Muscle layer of colon (tissue), 2 donors: ENCODE measurements at regions not wholly inside any gene's neighbourhood (a gene's known extent, or its start where the extent isn't known, plus 50 kb on each side); places are given as distances from the start of the nearest gene placed in this dataset.

Experiments used
- H3K27ac ChIP-seq: one replicate; pipeline ENCODE4 v1.7.0; 2013; ENCODE audit warnings: low read depth, mild to moderate bottlenecking, low read length, moderate library complexity
- H3K27me3 ChIP-seq, 2 donors: one replicate each; pipeline ENCODE4 v1.7.0; 2013; ENCODE audit warnings: low read length in 2 of 2, mild to moderate bottlenecking in 2 of 2; ENCODE audit not compliant: insufficient read depth in 2 of 2, control insufficient read depth in 1 of 2
- H3K36me3 ChIP-seq: one replicate; pipeline ENCODE4 v1.7.0; 2013; ENCODE audit warnings: mild to moderate bottlenecking, low read length; ENCODE audit not compliant: insufficient read depth
- H3K4me1 ChIP-seq: one replicate; pipeline ENCODE4 v1.7.0; 2013; ENCODE audit warnings: mild to moderate bottlenecking, low read length; ENCODE audit not compliant: insufficient read depth
- H3K4me3 ChIP-seq, 2 donors: one replicate each; pipeline ENCODE4 v1.7.0; 2013; ENCODE audit warnings: low read length in 2 of 2, low read depth in 1 of 2, mild to moderate bottlenecking in 1 of 2, moderate library complexity in 1 of 2
- H3K9ac ChIP-seq: one replicate; pipeline ENCODE4 v1.7.0; 2013; ENCODE audit warnings: low read length
- H3K9me3 ChIP-seq: one replicate; pipeline ENCODE4 v1.7.0; 2013; ENCODE audit warnings: mild to moderate bottlenecking, low read length
- donor health status: abdominal sarcoma.
- donor health status: Adenocarcinoma of cecum.

- H3K27me3 ChIP-seq: no peaks in the 10 kb centered on the region
- H3K36me3 ChIP-seq: no peaks in the 10 kb centered on the region
- no peak overlapping the region for H3K9ac ChIP-seq
- no peaks in the 10 kb centered on the region for H3K4me1 ChIP-seq
- no peak overlapping the region for H3K4me3 ChIP-seq
- no peak overlapping the region for H3K27ac ChIP-seq
- H3K9me3 ChIP-seq: no peaks in the 10 kb centered on the region
Observed at GRCh38 chr4:65921180-65921579, 250.9 kb upstream of the EPHA5 start.

- H3K27me3 ChIP-seq: no peaks in the 10 kb centered on the region
- H3K27ac ChIP-seq: no peak overlapping the region
- H3K9ac ChIP-seq: no peak overlapping the region
- H3K4me3 ChIP-seq: no peak overlapping the region
- no peaks in the 10 kb centered on the region for H3K9me3 ChIP-seq
- no peaks in the 10 kb centered on the region for H3K36me3 ChIP-seq
- H3K4me1 ChIP-seq: no peaks in the 10 kb centered on the region
Observed at GRCh38 chr4:65918872-65919271, 248.6 kb upstream of the EPHA5 start.

- no peaks in the 10 kb centered on the region for H3K4me1 ChIP-seq
- no peaks in the 10 kb centered on the region for H3K27me3 ChIP-seq
- H3K36me3 ChIP-seq: no peaks in the 10 kb centered on the region
- H3K27ac ChIP-seq: no peak overlapping the region
- no peaks in the 10 kb centered on the region for H3K9me3 ChIP-seq
- no peak overlapping the region for H3K4me3 ChIP-seq
- no peak overlapping the region for H3K9ac ChIP-seq
Observed at GRCh38 chr4:65918212-65918611, 247.9 kb upstream of the EPHA5 start.

GRCh38 chr4:65917486-65917885, 247.2 kb upstream of the EPHA5 start:
- no peak overlapping the region for H3K27ac ChIP-seq
- no peak overlapping the region for H3K9ac ChIP-seq
- no peak overlapping the region for H3K4me3 ChIP-seq
- no peaks in the 10 kb centered on the region for H3K4me1 ChIP-seq
- no peaks in the 10 kb centered on the region for H3K36me3 ChIP-seq
- H3K9me3 ChIP-seq: no peaks in the 10 kb centered on the region
- no peaks in the 10 kb centered on the region for H3K27me3 ChIP-seq

- Histone ChIP-seq H3K4me3 (no peak overlapping the region), H3K9me3 (no peaks in the 10 kb centered on the region), H3K27me3 (no peaks in the 10 kb centered on the region), H3K27ac (no peak overlapping the region), H3K9ac (no peak overlapping the region), H3K36me3 (no peaks in the 10 kb centered on the region), H3K4me1 (no peaks in the 10 kb centered on the region)
Observed at GRCh38 chr4:65911720-65912119, 241.4 kb upstream of the EPHA5 start.

- Histone ChIP-seq H3K9ac (no peak overlapping the region), H3K27ac (no peak overlapping the region), H3K27me3 (no peaks in the 10 kb centered on the region), H3K4me1 (no peaks in the 10 kb centered on the region), H3K4me3 (no peak overlapping the region), H3K36me3 (no peaks in the 10 kb centered on the region), H3K9me3 (no peaks in the 10 kb centered on the region)
Observed at GRCh38 chr4:65893957-65894755, 223.9 kb upstream of the EPHA5 start.

GRCh38 chr4:65893271-65893670, 223.0 kb upstream of the EPHA5 start:
- no peaks in the 10 kb centered on the region for H3K27me3 ChIP-seq
- no peak overlapping the region for H3K27ac ChIP-seq
- no peak overlapping the region for H3K9ac ChIP-seq
- H3K9me3 ChIP-seq: no peaks in the 10 kb centered on the region
- H3K36me3 ChIP-seq: no peaks in the 10 kb centered on the region
- no peak overlapping the region for H3K4me3 ChIP-seq
- no peaks in the 10 kb centered on the region for H3K4me1 ChIP-seq

GRCh38 chr4:65880594-65880993, 210.3 kb upstream of the EPHA5 start:
- Histone ChIP-seq H3K4me3 (no peak overlapping the region), H3K27me3 (no peaks in the 10 kb centered on the region), H3K9me3 (no peaks in the 10 kb centered on the region), H3K36me3 (no peaks in the 10 kb centered on the region), H3K9ac (no peak overlapping the region), H3K4me1 (no peaks in the 10 kb centered on the region), H3K27ac (no peak overlapping the region)

- Histone ChIP-seq H3K9ac (no peak overlapping the region), H3K9me3 (no peaks in the 10 kb centered on the region), H3K27ac (no peak overlapping the region), H3K36me3 (no peaks in the 10 kb centered on the region), H3K4me3 (no peak overlapping the region), H3K4me1 (no peaks in the 10 kb centered on the region), H3K27me3 (no peaks in the 10 kb centered on the region)
Observed at GRCh38 chr4:65868096-65868824, 198.0 kb upstream of the EPHA5 start.

GRCh38 chr4:65865489-65865888, 195.2 kb upstream of the EPHA5 start:
- Histone ChIP-seq H3K4me1 (no peaks in the 10 kb centered on the region), H3K9ac (no peak overlapping the region), H3K27me3 (no peaks in the 10 kb centered on the region), H3K4me3 (no peak overlapping the region), H3K27ac (no peak overlapping the region), H3K9me3 (no peaks in the 10 kb centered on the region), H3K36me3 (no peaks in the 10 kb centered on the region)

GRCh38 chr4:65861993-65862392, 191.7 kb upstream of the EPHA5 start:
- H3K9ac ChIP-seq: no peak overlapping the region
- H3K9me3 ChIP-seq: no peaks in the 10 kb centered on the region

More at GRCh38 chr4:65861993-65862392, 191.7 kb upstream of the EPHA5 start:
- H3K27ac ChIP-seq: no peak overlapping the region
- H3K4me1 ChIP-seq: no peaks in the 10 kb centered on the region
- H3K27me3 ChIP-seq: no peaks in the 10 kb centered on the region
- H3K36me3 ChIP-seq: no peaks in the 10 kb centered on the region
- H3K4me3 ChIP-seq: no peak overlapping the region
